Esophagus muscularis mucosa (tissue), 4 donors: ENCODE measurements at regions not wholly inside any gene's neighbourhood (a gene's known extent, or its start where the extent isn't known, plus 50 kb on each side); places are given as distances from the start of the nearest gene placed in this dataset.

ENCODE experiments used
- DNase-seq: peaks from one replicate; pipeline ENCODE4 v3.0.0-alpha.2; 2017; ENCODE audit errors: extremely low spot score
- H3K27ac ChIP-seq, 4 donors: fragments of 200-600 bp; sonication (generic); replicated peaks in 1 of 4; 1 replicate in 3 of 4; 2 replicates in 1 of 4; pipeline ENCODE4 v1.5.1; 2016 to 2019; ENCODE audit warnings: mild to moderate bottlenecking in 1 of 4
- H3K27me3 ChIP-seq, 4 donors: fragments of 200-600 bp; sonication (generic); one replicate each; pipeline versions ENCODE4 v1.5.1 to v1.6.0; 2016 to 2019
- H3K36me3 ChIP-seq, 4 donors: fragments of 200-600 bp; sonication (generic); one replicate each; pipeline ENCODE4 v1.5.1; 2016 to 2019
- H3K4me1 ChIP-seq, 4 donors: fragments of 200-600 bp; sonication (generic); one replicate each; pipeline ENCODE4 v1.5.1; 2016 to 2019
- H3K4me3 ChIP-seq, 4 donors: fragments of 200-600 bp; sonication (generic); 1 replicate in 2 of 4; 2 replicates in 2 of 4; pipeline ENCODE4 v1.5.1; 2016 to 2019; ENCODE audit warnings: mild to moderate bottlenecking in 4 of 4, moderate library complexity in 1 of 4
- H3K9me3 ChIP-seq, 4 donors: fragments of 200-600 bp; sonication (generic); 1 replicate in 3 of 4; 2 replicates in 1 of 4; pipeline ENCODE4 v1.5.1; 2016 to 2019
- CTCF ChIP-seq, 3 experiments: fragments of 200-600 bp in 2 of 3; fragments of 450-650 bp in 1 of 3; sonication (generic) in 2 of 3; IDR thresholded peaks; one replicate each; pipeline ENCODE4 v1.5.1; 2017 to 2019; ENCODE audit warnings: antibody characterized with exemption in 3 of 3, mild to moderate bottlenecking in 2 of 3, moderate library complexity in 1 of 3
- EP300 ChIP-seq: sonication (generic); formaldehyde crosslinking; IDR thresholded peaks from one replicate; pipeline ENCODE4 v1.6.1; 2017; ENCODE audit warnings: antibody characterized with exemption
- POLR2A ChIP-seq: fragments of 450-650 bp; IDR thresholded peaks from one replicate; pipeline ENCODE4 v1.6.1; 2017; ENCODE audit warnings: antibody characterized with exemption, moderate library complexity, mild to moderate bottlenecking, low read depth
- POLR2AphosphoS5 ChIP-seq, 2 donors: sonication (generic); formaldehyde crosslinking; IDR thresholded peaks; one replicate each; pipeline ENCODE4 v1.6.1; 2017; ENCODE audit warnings: antibody characterized with exemption in 2 of 2
- WGBS: methylation state at CpG from one replicate; pipeline ENCODE4 v1.1.5; 2018; 5-methylcytosine and 5-hydroxymethylcytosine counted together
- intact Hi-C: fragments of 100-400 bp; cut with DNase I; formaldehyde crosslinking; loops from one replicate; pipeline ENCODE4 v1.15.1; 2023

- no peaks in the 10 kb centered on the region for H3K4me1 ChIP-seq
- H3K4me3 ChIP-seq, result no peak overlapping the region
- no peaks in the 10 kb centered on the region for H3K9me3 ChIP-seq
- no peaks in the 10 kb centered on the region for H3K36me3 ChIP-seq
- TF ChIP-seq POLR2A (no peak), POLR2AphosphoS5 (IDR thresholded peaks at IDR 0.05) (no peak), EP300 (no peak), CTCF (IDR thresholded peaks at IDR 0.05) (no peak)
- no peak for DNase-seq
- no peaks in the 10 kb centered on the region for H3K27me3 ChIP-seq
- WGBS, result 91% methylated on average over 1 of the region's 1 CpG
- no peak overlapping the region for H3K27ac ChIP-seq
- intact Hi-C loops, result no loop called here
Measured at GRCh38 chr5:92372766-92373165, 989.6 kb upstream of the ARRDC3 start.

- H3K9me3 ChIP-seq, result no peaks in the 10 kb centered on the region
- no peaks in the 10 kb centered on the region for H3K27me3 ChIP-seq
- H3K27ac ChIP-seq, result no peak overlapping the region
- no peak overlapping the region for H3K4me3 ChIP-seq
- TF ChIP-seq EP300 (no peak), POLR2AphosphoS5 (IDR thresholded peaks at IDR 0.05) (no peak), POLR2A (no peak), CTCF (IDR thresholded peaks at IDR 0.05) (no peak)
- intact Hi-C loops, result no loop called here
- 89% methylated on average over 2 of the region's 2 CpGs for WGBS
- no peak for DNase-seq
- H3K4me1 ChIP-seq, result no peaks in the 10 kb centered on the region
- no peaks in the 10 kb centered on the region for H3K36me3 ChIP-seq
Measured at GRCh38 chr5:92371889-92372235, 988.7 kb upstream of the ARRDC3 start.

GRCh38 chr5:92371171-92371888 is 988.2 kb upstream of the ARRDC3 start:
- no peaks in the 10 kb centered on the region for H3K4me1 ChIP-seq
- DNase-seq, result no peak
- H3K36me3 ChIP-seq, result no peaks in the 10 kb centered on the region
- intact Hi-C loops, result no loop called here
- H3K4me3 ChIP-seq, result no peak overlapping the region
- no peaks in the 10 kb centered on the region for H3K9me3 ChIP-seq
- 84% methylated on average over 3 of the region's 3 CpGs for WGBS
- H3K27ac ChIP-seq, result no peak overlapping the region
- no peak for TF ChIP-seq POLR2A
- no peak for TF ChIP-seq CTCF (IDR thresholded peaks at IDR 0.05)
- no peak for TF ChIP-seq EP300
- TF ChIP-seq POLR2AphosphoS5 (IDR thresholded peaks at IDR 0.05), result no peak
- H3K27me3 ChIP-seq, result no peaks in the 10 kb centered on the region

- intact Hi-C loops, result no loop called here
- Histone ChIP-seq H3K27me3 (no peaks in the 10 kb centered on the region), H3K4me1 (no peaks in the 10 kb centered on the region), H3K27ac (no peak overlapping the region), H3K36me3 (no peaks in the 10 kb centered on the region), H3K4me3 (no peak overlapping the region), H3K9me3 (no peaks in the 10 kb centered on the region)
- TF ChIP-seq EP300 (no peak), POLR2AphosphoS5 (IDR thresholded peaks at IDR 0.05) (no peak), POLR2A (no peak), CTCF (IDR thresholded peaks at IDR 0.05) (no peak)
- no peak for DNase-seq
- WGBS, result 96% methylated on average over 3 of the region's 3 CpGs
Measured at GRCh38 chr5:92370032-92370431, 986.9 kb upstream of the ARRDC3 start.

GRCh38 chr5:92369587-92369986 is 986.5 kb upstream of the ARRDC3 start:
- H3K4me1 ChIP-seq, result no peaks in the 10 kb centered on the region
- no peaks in the 10 kb centered on the region for H3K9me3 ChIP-seq
- no peak for TF ChIP-seq CTCF (IDR thresholded peaks at IDR 0.05)
- no peak for TF ChIP-seq POLR2AphosphoS5 (IDR thresholded peaks at IDR 0.05)
- no peak for TF ChIP-seq EP300
- no peak for TF ChIP-seq POLR2A
- intact Hi-C loops, result no loop called here
- DNase-seq, result no peak
- no peak overlapping the region for H3K4me3 ChIP-seq
- 100% methylated on average over 1 of the region's 1 CpG for WGBS
- no peaks in the 10 kb centered on the region for H3K27me3 ChIP-seq
- no peaks in the 10 kb centered on the region for H3K36me3 ChIP-seq
- H3K27ac ChIP-seq, result no peak overlapping the region
